ENCODE measurements at regions not wholly inside any gene's neighbourhood (a gene's known extent, or its start where the extent isn't known, plus 50 kb on each side); places are given as distances from the start of the nearest gene placed in this dataset.

DNA sequence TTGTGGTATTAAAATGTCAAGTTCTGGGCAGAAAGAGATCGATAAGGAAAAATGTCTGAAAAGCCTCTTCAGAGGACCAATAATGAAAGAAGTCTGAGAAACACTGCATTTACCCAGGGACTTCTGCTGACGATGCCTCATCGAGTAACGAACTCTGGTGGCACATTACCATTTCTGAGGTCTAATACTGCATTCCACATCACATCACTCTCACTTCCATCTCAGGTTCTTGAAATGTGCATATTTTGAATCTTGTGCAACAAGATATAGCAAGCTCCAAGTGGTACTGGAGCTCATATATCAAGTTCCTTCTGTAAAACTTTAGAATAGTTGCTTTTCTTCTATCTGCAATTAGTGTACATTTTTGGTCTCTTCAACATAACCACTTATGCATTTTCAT is 619.1 kb upstream of the DDX18 start:
- TF ChIP-seq, protein P1, sequence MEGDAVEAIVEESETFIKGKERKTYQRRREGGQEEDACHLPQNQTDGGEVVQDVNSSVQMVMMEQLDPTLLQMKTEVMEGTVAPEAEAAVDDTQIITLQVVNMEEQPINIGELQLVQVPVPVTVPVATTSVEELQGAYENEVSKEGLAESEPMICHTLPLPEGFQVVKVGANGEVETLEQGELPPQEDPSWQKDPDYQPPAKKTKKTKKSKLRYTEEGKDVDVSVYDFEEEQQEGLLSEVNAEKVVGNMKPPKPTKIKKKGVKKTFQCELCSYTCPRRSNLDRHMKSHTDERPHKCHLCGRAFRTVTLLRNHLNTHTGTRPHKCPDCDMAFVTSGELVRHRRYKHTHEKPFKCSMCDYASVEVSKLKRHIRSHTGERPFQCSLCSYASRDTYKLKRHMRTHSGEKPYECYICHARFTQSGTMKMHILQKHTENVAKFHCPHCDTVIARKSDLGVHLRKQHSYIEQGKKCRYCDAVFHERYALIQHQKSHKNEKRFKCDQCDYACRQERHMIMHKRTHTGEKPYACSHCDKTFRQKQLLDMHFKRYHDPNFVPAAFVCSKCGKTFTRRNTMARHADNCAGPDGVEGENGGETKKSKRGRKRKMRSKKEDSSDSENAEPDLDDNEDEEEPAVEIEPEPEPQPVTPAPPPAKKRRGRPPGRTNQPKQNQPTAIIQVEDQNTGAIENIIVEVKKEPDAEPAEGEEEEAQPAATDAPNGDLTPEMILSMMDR (IDR thresholded peaks at IDR 0.05; ENCODE audit: extremely low read depth in 1 of 2, insufficient read depth in 1 of 2, low read depth in 1 of 2, low read length in 2 of 2) = no peak
- TF ChIP-seq EZH2 (IDR thresholded peaks at IDR 0.05; ENCODE audit: borderline replicate concordance, low read depth, low read length, severe bottlenecking) = no peak
- no peak for TF ChIP-seq POLR2A (IDR thresholded peaks at IDR 0.05; ENCODE audit: low read depth, low read length)
- TF ChIP-seq JUN (IDR thresholded peaks at IDR 0.05; ENCODE audit: borderline replicate concordance, insufficient read depth, insufficient read length, low read depth) = no peak
- no peak for TF ChIP-seq MAX (IDR thresholded peaks at IDR 0.05; ENCODE audit: insufficient read depth, insufficient read length)
- no peak for TF ChIP-seq FOS (IDR thresholded peaks at IDR 0.05; ENCODE audit: borderline replicate concordance, insufficient read depth, low read length)
- no peak for TF ChIP-seq MYC (IDR thresholded peaks at IDR 0.05; ENCODE audit: low read depth, low read length)
